ENCODE measurements at regions not wholly inside any gene's neighbourhood (a gene's known extent, or its start where the extent isn't known, plus 50 kb on each side); places are given as distances from the start of the nearest gene placed in this dataset.

- Mint-ChIP-seq H3K27ac (no peak overlapping the region), H3K9me3 (peaks cover 16% of the 10 kb centered on the region), H3K4me3 (no peak overlapping the region), H3K36me3 (no peaks in the 10 kb centered on the region), H3K4me1 (no peaks in the 10 kb centered on the region), H3K27me3 (no peaks in the 10 kb centered on the region)
- no peak for DNase-seq
Observed at GRCh38 chr13:89816404-89816803, 1531.1 kb upstream of the MIR17HG start.

GRCh38 chr13:89822467-89822866 is 1525.0 kb upstream of the MIR17HG start:
- DNase-seq = no peak
- no peaks in the 10 kb centered on the region for H3K27me3 Mint-ChIP-seq
- H3K4me1 Mint-ChIP-seq = no peaks in the 10 kb centered on the region
- no peak overlapping the region for H3K27ac Mint-ChIP-seq
- no peaks in the 10 kb centered on the region for H3K36me3 Mint-ChIP-seq
- H3K4me3 Mint-ChIP-seq = no peak overlapping the region
- H3K9me3 Mint-ChIP-seq = peaks cover 5% of the 10 kb centered on the region

GRCh38 chr13:89827552-89827951 is 1519.9 kb upstream of the MIR17HG start:
- H3K4me1 Mint-ChIP-seq = no peaks in the 10 kb centered on the region
- no peak for DNase-seq
- H3K36me3 Mint-ChIP-seq = no peaks in the 10 kb centered on the region
- H3K27ac Mint-ChIP-seq = no peak overlapping the region
- no peaks in the 10 kb centered on the region for H3K27me3 Mint-ChIP-seq
- H3K9me3 Mint-ChIP-seq = peaks cover 6% of the 10 kb centered on the region
- no peak overlapping the region for H3K4me3 Mint-ChIP-seq

- H3K9me3 Mint-ChIP-seq = peaks cover 6% of the 10 kb centered on the region
- no peak overlapping the region for H3K4me3 Mint-ChIP-seq
- no peaks in the 10 kb centered on the region for H3K4me1 Mint-ChIP-seq
- DNase-seq = no peak
- no peaks in the 10 kb centered on the region for H3K36me3 Mint-ChIP-seq
- H3K27me3 Mint-ChIP-seq = no peaks in the 10 kb centered on the region
- no peak overlapping the region for H3K27ac Mint-ChIP-seq
Observed at GRCh38 chr13:89828506-89828905, 1519.0 kb upstream of the MIR17HG start.

- Mint-ChIP-seq H3K27ac (no peak overlapping the region), H3K4me1 (no peaks in the 10 kb centered on the region), H3K27me3 (no peaks in the 10 kb centered on the region), H3K4me3 (no peak overlapping the region), H3K9me3 (peaks cover 2% of the 10 kb centered on the region), H3K36me3 (no peaks in the 10 kb centered on the region)
- DNase-seq = no peak
Observed at GRCh38 chr13:89831157-89831556, 1516.3 kb upstream of the MIR17HG start.

GRCh38 chr13:89832827-89833226 is 1514.7 kb upstream of the MIR17HG start:
- peaks cover 3% of the 10 kb centered on the region for H3K9me3 Mint-ChIP-seq
- H3K36me3 Mint-ChIP-seq = no peaks in the 10 kb centered on the region
- H3K27ac Mint-ChIP-seq = no peak overlapping the region
- no peak overlapping the region for H3K4me3 Mint-ChIP-seq
- H3K4me1 Mint-ChIP-seq = no peaks in the 10 kb centered on the region
- H3K27me3 Mint-ChIP-seq = no peaks in the 10 kb centered on the region
- DNase-seq = no peak

GRCh38 chr13:89843621-89844020 is 1503.9 kb upstream of the MIR17HG start:
- H3K4me1 Mint-ChIP-seq = no peaks in the 10 kb centered on the region
- H3K4me3 Mint-ChIP-seq = no peak overlapping the region
- H3K36me3 Mint-ChIP-seq = no peaks in the 10 kb centered on the region
- H3K27ac Mint-ChIP-seq = no peak overlapping the region
- H3K9me3 Mint-ChIP-seq = no peaks in the 10 kb centered on the region
- no peak for DNase-seq
- no peaks in the 10 kb centered on the region for H3K27me3 Mint-ChIP-seq

- H3K27ac Mint-ChIP-seq = no peak overlapping the region
- no peak for DNase-seq
- no peaks in the 10 kb centered on the region for H3K36me3 Mint-ChIP-seq
- no peak overlapping the region for H3K4me3 Mint-ChIP-seq
- no peaks in the 10 kb centered on the region for H3K27me3 Mint-ChIP-seq
- peaks cover 3% of the 10 kb centered on the region for H3K9me3 Mint-ChIP-seq
- no peaks in the 10 kb centered on the region for H3K4me1 Mint-ChIP-seq
Observed at GRCh38 chr13:89845874-89846273, 1501.6 kb upstream of the MIR17HG start.

- Mint-ChIP-seq H3K27me3 (no peaks in the 10 kb centered on the region), H3K36me3 (no peaks in the 10 kb centered on the region), H3K27ac (no peak overlapping the region), H3K4me1 (no peaks in the 10 kb centered on the region), H3K9me3 (peaks cover 4% of the 10 kb centered on the region), H3K4me3 (no peak overlapping the region)
- DNase-seq = no peak
Observed at GRCh38 chr13:89846926-89847585, 1500.4 kb upstream of the MIR17HG start.

- Mint-ChIP-seq H3K9me3 (peaks cover 4% of the 10 kb centered on the region), H3K36me3 (no peaks in the 10 kb centered on the region), H3K27ac (no peak overlapping the region), H3K4me1 (no peaks in the 10 kb centered on the region), H3K4me3 (no peak overlapping the region), H3K27me3 (no peaks in the 10 kb centered on the region)
- no peak for DNase-seq
Observed at GRCh38 chr13:89852570-89852969, 1494.9 kb upstream of the MIR17HG start.

- Mint-ChIP-seq H3K9me3 (no peaks in the 10 kb centered on the region), H3K27ac (no peak overlapping the region), H3K4me1 (no peaks in the 10 kb centered on the region), H3K36me3 (no peaks in the 10 kb centered on the region), H3K4me3 (no peak overlapping the region), H3K27me3 (no peaks in the 10 kb centered on the region)
- DNase-seq = no peak
Observed at GRCh38 chr13:89856512-89856911, 1491.0 kb upstream of the MIR17HG start.

GRCh38 chr13:89857502-89857901 is 1490.0 kb upstream of the MIR17HG start:
- H3K36me3 Mint-ChIP-seq = no peaks in the 10 kb centered on the region
- no peaks in the 10 kb centered on the region for H3K27me3 Mint-ChIP-seq
- H3K27ac Mint-ChIP-seq = no peak overlapping the region
- no peaks in the 10 kb centered on the region for H3K4me1 Mint-ChIP-seq
- no peak for DNase-seq
- H3K9me3 Mint-ChIP-seq = no peaks in the 10 kb centered on the region
- H3K4me3 Mint-ChIP-seq = no peak overlapping the region

GRCh38 chr13:89862011-89862690 is 1485.3 kb upstream of the MIR17HG start:
- no peaks in the 10 kb centered on the region for H3K4me1 Mint-ChIP-seq
- DNase-seq = no peak
- H3K9me3 Mint-ChIP-seq = no peaks in the 10 kb centered on the region
- no peak overlapping the region for H3K27ac Mint-ChIP-seq
- H3K27me3 Mint-ChIP-seq = no peaks in the 10 kb centered on the region
- no peaks in the 10 kb centered on the region for H3K36me3 Mint-ChIP-seq
- H3K4me3 Mint-ChIP-seq = no peak overlapping the region

- no peaks in the 10 kb centered on the region for H3K27me3 Mint-ChIP-seq
- H3K9me3 Mint-ChIP-seq = peaks cover 2% of the 10 kb centered on the region
- H3K27ac Mint-ChIP-seq = no peak overlapping the region
- no peaks in the 10 kb centered on the region for H3K4me1 Mint-ChIP-seq
- H3K36me3 Mint-ChIP-seq = no peaks in the 10 kb centered on the region
- no peak overlapping the region for H3K4me3 Mint-ChIP-seq
- DNase-seq = no peak
Observed at GRCh38 chr13:89862691-89863036, 1484.8 kb upstream of the MIR17HG start.

- Mint-ChIP-seq H3K36me3 (no peaks in the 10 kb centered on the region), H3K4me3 (no peak overlapping the region), H3K27ac (no peak overlapping the region), H3K9me3 (peaks cover 3% of the 10 kb centered on the region), H3K4me1 (no peaks in the 10 kb centered on the region), H3K27me3 (no peaks in the 10 kb centered on the region)
- no peak for DNase-seq
Observed at GRCh38 chr13:89865164-89866064, 1482.1 kb upstream of the MIR17HG start.

Measured in activated naive CD8-positive, alpha-beta T cell treated with anti-CD3 and anti-CD28 coated beads for 36 hours (primary cell).